ENCODE measurements at regions not wholly inside any gene's neighbourhood (a gene's known extent, or its start where the extent isn't known, plus 50 kb on each side); places are given as distances from the start of the nearest gene placed in this dataset.
"Not testable (repeated sequence)": the region's sequence is repeated elsewhere in the genome, so short reads cannot be mapped to it uniquely, and the experiment has no call there.

DNA sequence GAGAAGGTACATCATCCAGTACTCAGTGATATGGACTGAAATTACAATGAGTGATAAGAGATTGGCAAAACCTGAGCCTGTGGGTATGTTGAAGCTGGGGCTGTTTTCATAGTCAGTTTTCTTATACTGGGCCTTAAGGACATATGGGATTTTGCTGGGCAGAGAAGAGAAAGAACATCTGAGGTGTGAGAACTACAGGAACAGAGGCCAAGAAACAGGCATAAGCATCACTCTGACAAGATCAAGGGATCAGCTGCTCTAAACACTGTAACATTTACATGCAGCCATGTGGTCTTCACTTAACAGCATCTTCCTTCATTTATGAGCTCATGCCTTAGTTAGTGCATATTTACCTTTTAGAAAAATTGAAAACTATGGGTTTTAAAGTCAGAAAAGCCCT lies 220.0 kb downstream of the TRIM36 start:
- no peak for DNase-seq

DNA sequence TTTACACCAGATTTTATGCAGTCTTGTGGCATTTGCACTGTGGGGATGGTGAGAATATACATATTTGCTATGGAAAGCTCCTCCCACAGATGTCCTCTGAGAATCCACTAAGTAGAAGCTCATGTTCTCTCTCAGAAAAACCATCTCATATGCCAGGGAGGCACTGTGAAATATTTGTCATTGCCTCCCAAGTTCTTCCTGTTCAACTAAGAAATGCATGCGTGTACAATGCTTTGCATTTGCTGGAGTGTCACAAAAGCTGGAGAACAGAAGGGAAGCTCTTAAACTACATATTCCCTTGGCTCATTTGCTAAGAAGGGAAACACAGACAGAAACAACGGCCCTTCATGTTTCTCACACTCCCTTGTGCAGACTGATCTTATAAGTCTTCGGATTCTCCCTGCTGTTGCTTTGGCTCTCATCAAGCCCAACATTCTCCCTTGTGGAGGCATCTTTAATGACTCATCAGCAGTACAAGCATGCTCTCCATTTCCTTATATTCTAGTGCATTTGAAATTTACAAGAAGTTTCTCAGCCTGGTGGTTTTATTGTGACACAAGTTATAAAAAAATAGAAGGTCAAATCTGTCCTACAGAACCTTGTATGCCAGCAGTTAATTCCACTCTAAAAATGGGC lies 220.6 kb downstream of the TRIM36 start:
- no peak for DNase-seq

DNA sequence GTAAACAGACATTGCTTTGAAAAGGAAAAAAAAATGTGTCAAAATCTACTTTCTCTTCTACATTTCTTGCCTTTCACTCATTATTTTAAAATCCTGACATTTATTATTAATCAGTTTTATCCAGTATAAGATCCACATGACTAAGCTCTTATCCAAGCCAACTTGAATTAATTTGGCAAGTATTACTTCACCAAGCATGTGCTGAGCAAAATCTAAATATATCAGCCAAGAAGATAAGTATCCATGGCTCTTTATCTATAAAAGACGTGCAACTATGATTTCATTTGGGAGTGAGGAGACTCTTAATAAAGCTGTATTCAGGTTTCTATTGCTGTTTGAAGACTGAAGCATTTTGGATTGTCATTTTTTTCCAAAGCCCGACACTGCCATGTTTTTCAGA lies 221.3 kb downstream of the TRIM36 start:
- no peak for DNase-seq

DNA sequence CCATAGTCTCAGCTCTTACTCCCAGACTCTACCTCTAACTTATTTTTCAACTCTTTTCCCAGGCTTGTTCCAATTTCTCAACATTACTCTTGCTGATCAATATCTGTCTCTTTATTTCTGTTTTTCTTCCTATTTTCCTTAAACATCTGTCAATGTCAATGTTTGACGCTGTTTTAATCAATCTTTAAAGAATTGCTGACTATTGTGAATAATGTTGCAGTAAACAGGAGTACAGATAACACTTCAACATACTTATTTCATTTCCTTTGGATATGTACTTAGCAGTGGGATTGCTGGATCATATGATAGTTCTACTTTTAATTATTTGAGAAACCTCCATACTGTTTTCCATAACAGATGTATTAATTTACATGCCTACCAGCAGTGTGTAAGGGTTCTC lies 229.0 kb downstream of the TRIM36 start:
- no peak for DNase-seq

GRCh38 chr5:114935490-114935889 lies 234.2 kb downstream of the TRIM36 start:
- no peak for DNase-seq

GRCh38 chr5:114928644-114929462 lies 240.9 kb downstream of the TRIM36 start:
- DNase-seq = no peak

DNA sequence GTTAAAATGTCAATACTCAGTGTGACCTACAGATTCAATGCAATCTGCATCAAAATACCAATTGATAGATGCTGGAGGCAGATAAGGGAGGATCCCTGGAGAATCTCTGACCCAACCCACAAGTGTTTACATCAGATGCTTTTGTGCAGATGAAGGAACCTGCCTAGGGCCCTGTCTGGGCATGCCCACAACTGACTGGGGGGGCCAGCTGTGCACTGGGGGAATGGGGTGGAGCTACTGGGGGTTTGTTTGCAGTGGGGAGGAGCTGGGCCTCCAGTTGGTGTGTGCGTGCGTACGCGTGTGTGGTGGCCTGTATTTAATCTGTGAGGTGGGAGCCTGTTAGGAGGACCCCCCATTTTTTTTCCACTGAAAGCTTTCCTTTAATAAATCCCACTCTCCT lies 244.9 kb downstream of the TRIM36 start:
- DNase-seq = no peak

GRCh38 chr5:114912189-114912920 lies 257.4 kb downstream of the TRIM36 start:
- no peak for DNase-seq

DNA sequence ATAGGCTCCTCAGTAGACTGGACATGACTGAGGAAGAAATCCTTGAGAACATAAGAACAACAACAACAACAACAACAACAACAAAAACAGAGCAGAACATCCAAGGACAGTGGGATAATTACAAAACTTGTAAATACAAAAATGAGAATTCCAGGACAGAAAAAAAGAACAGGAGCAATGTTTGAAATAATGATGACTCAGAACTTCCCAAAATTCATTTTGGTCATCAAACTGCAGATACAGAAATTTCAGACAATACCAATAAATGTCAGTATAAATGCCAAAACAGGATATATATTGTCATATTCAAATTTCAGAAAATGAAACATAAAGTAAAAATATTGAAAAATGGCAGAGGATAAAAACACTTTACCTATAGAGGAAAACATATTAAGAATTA lies 259.0 kb downstream of the TRIM36 start:
- no peak for DNase-seq

DNA sequence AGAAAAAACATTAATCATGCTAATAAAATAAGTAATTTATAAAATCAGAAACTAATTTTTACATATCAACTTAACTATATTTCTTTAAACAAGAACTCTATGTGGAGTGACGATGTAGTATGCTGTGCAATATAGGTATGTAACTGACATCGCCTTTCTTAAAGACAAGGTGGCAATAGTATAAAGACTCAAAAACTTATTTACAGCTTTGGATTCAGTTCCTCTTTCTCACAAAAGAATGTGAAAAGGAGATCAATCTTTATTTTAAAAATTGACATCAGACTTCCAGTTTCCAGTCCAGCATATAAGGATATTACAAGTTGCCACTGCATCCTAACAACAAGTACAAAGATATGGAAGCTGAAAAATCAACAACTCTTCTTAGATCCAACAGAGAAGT lies 260.3 kb downstream of the TRIM36 start:
- DNase-seq = no peak

GRCh38 chr5:114903767-114904166 lies 265.9 kb downstream of the TRIM36 start:
- no peak for DNase-seq

- no peak for DNase-seq
These were observed 271.1 kb downstream of the TRIM36 start for GRCh38 chr5:114898602-114899001.

DNA sequence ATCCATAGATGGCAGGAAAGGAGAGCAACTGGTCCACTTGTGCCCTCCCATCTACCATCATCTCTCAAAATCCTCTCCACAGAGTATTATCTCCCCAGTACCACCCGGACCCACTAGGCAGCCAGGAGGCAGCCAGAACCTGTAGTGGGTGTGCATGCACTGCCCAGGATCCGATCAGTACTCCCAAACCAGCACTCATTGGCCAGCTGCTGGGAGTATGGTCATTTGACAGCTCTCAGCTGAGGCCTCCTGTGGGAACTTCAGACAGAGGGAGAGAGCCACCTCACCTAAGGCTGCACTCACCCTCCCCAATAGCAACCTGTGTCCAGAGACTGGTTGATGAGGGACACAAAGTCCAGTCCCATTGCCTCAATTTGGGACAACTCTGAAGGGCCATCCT lies 286.0 kb downstream of the TRIM36 start:
- no peak for DNase-seq

DNA sequence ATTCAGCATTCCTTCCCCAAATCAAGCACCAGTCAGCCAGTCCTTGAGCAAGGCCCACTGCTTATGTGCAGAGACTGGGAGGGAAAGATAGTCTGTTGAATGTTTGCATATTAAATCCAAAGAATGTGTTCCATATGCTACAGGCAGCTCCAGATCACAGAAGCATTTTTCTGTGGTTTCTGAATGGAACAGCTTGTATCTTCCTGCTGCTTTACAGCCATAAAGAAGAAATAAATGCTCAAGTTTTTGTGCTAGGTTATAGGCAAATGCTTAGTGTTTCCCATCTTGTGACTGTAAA lies 310.3 kb downstream of the TRIM36 start:
- DNase-seq = no peak

DNA sequence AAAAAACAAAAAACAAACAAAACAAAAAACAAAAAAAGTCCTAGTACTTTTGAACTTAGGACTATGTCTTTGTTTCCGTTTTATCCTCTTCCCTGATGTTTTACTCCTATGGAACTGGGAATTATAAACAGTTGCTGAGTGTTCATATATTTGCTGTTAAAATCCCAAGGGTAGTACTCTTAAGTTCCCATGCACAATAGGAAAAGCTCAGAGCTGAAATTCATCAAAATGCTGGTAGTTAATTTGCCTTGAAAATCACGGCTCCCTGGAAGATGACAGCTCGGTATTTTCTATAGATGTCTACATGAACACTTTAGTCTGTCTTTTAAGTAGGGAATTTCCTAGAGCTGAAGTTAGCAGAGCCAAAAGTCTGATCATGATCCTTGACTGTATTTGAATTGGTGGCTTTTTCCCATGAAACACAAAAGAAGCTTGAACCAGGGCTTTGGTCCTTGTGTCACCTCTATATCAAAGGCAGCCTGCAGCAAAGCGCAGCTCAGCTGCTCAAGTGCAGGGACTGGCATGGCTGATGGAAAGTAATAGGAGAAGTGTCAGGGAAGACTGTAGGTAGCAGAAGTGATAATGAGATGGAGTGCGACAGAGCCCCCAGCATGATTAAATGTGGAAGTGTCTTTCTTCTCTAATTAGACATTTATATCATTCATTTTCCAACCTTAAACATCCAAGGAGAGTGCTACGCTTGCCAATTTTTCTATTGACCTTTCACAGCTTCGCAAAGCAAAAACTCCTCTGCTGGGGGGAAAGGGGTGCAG lies 310.9 kb downstream of the TRIM36 start:
- no peak for DNase-seq

DNA sequence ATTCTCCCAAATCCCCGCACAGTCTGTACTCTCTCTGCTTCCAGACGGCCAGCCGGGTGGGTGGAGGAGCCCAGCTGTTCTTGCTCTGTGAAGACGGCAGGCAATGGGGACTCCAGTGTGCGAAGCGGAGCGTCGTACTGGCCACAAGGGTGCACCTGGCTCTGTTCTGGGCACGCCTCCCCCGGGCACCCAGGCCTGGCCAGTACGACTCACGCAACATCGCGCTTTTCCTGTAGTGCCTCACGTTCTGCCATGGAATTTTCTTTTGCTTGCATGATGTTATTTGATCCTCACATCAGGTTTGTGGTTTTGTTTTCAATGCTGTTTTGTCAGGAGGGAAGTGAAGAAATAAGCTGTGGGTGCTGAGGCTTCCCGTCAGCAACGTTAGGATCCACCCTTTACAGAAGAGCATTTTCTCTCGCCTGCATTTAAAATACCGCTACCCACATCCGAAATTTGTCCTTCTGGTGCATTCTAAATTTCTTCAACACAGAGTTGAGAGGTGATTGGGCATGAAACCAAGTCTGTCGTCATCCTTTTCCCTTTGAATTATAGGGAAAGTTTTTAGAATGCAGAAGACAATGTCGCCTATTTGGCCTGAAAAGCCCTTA lies 311.7 kb downstream of the TRIM36 start:
- no peak for DNase-seq

- not testable (repeated sequence) for DNase-seq
These were observed 325.0 kb downstream of the TRIM36 start for GRCh38 chr5:114844711-114845110.

GRCh38 chr5:114839360-114839759 lies 330.3 kb downstream of the TRIM36 start:
- DNase-seq = no peak

- DNase-seq = no peak
These were observed 330.8 kb downstream of the TRIM36 start for GRCh38 chr5:114838937-114839336.

DNA sequence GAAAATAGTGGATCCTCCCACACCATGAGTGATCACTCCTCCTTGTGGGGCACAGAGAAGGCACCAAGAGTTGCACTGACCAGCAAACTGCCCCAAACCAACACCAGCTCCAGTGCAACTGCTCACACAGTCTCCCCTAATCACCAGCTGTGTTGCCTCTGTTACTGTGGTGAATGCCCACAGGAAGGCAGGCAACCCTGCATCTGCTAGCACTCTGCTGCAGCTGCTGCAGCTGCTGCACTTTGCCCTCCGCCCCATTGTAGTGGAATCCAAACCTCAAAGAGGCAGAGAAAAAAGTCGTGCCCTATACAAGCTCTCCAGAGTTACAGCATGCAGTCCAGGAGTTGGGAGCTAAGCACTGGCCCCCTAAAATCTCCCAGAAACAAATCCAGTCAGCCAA lies 339.6 kb downstream of the TRIM36 start:
- DNase-seq = no peak

DNA sequence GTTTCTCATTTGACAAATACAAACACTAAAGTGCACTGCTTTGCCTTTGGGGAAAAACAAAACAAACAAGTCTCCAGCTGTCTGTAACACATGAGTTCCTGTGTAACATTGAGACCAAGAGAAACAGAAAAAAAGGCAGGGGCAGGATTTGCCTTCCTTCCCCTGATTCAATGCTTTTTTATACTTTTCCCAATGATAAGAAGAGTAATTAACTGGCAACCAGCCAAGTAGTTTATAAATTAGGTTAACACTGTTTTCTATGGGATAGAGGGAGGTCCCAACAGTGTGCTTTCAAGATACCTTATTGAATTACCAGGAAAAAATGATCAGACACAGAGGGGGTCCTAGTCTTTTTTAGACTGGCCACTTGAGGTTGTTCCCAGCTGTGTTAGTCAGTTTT lies 346.8 kb downstream of the TRIM36 start:
- no peak for DNase-seq

DNA sequence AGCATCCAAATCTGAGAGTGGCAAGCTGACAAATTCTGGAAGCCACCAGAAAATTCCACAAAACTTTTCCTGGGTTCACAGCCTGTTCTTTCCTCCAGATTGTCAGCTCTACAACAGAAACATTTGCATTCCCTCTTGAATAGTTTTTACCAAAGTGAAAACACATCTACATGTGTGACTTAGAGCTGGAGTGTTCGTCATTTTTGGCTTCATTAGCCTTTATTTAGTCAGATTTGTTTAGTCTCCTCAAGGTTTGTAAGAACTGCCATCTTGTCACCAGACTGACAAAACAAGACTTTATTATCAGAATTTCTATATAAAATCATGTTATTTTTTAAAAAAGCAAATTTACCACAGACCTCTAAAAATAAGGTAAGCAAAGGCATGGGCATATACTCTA lies 347.3 kb downstream of the TRIM36 start:
- DNase-seq = no peak

DNA sequence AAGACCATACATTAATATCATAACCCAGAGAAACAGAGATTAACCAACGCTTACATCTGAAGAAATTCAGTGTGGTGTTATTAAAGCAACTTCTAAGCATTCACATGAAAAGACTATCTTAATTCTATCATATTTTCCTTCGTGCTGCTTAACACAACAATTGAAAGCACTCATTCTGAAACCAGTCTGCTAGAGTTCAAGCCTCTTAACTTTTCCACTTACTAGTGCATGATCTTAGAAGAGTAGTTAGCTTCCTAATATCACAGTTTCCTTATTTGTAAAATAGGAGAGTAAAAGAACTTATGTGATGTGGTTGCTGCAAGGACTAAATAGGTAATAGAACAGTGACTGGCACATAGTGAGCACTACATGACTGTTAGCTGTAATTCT lies 379.3 kb downstream of the TRIM36 start:
- DNase-seq = no peak

Measured in AML-193 (cell line).